ENCODE measurements at regions not wholly inside any gene's neighbourhood (a gene's known extent, or its start where the extent isn't known, plus 50 kb on each side); places are given as distances from the start of the nearest gene placed in this dataset.

DNA sequence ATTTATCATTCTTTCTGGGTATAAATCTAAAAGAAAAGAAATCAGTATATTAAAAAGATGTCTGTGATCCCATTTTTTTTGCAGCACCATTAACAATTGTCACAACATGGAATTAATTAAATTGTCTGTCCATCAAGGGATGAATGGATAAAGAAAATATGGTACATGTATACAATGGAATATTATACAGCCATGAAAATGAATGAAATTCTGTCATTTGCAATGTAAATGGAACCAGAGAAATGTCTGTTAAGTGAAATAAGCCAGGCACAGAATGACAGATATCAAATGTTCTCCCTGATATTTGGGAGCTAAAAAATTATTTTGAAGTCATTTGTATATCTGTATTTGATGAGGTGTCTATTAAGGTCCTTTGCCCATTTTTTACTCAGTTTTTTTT is 77.1 kb upstream of the NDST4 start:
- no peak for TF ChIP-seq POLR2AphosphoS5 (IDR thresholded peaks at IDR 0.05)
- TF ChIP-seq, protein P1, sequence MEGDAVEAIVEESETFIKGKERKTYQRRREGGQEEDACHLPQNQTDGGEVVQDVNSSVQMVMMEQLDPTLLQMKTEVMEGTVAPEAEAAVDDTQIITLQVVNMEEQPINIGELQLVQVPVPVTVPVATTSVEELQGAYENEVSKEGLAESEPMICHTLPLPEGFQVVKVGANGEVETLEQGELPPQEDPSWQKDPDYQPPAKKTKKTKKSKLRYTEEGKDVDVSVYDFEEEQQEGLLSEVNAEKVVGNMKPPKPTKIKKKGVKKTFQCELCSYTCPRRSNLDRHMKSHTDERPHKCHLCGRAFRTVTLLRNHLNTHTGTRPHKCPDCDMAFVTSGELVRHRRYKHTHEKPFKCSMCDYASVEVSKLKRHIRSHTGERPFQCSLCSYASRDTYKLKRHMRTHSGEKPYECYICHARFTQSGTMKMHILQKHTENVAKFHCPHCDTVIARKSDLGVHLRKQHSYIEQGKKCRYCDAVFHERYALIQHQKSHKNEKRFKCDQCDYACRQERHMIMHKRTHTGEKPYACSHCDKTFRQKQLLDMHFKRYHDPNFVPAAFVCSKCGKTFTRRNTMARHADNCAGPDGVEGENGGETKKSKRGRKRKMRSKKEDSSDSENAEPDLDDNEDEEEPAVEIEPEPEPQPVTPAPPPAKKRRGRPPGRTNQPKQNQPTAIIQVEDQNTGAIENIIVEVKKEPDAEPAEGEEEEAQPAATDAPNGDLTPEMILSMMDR (IDR thresholded peaks at IDR 0.05): no peak

All from sigmoid colon (tissue), 4 donors.